ENCODE measurements at regions not wholly inside any gene's neighbourhood (a gene's known extent, or its start where the extent isn't known, plus 50 kb on each side); places are given as distances from the start of the nearest gene placed in this dataset.

DNA sequence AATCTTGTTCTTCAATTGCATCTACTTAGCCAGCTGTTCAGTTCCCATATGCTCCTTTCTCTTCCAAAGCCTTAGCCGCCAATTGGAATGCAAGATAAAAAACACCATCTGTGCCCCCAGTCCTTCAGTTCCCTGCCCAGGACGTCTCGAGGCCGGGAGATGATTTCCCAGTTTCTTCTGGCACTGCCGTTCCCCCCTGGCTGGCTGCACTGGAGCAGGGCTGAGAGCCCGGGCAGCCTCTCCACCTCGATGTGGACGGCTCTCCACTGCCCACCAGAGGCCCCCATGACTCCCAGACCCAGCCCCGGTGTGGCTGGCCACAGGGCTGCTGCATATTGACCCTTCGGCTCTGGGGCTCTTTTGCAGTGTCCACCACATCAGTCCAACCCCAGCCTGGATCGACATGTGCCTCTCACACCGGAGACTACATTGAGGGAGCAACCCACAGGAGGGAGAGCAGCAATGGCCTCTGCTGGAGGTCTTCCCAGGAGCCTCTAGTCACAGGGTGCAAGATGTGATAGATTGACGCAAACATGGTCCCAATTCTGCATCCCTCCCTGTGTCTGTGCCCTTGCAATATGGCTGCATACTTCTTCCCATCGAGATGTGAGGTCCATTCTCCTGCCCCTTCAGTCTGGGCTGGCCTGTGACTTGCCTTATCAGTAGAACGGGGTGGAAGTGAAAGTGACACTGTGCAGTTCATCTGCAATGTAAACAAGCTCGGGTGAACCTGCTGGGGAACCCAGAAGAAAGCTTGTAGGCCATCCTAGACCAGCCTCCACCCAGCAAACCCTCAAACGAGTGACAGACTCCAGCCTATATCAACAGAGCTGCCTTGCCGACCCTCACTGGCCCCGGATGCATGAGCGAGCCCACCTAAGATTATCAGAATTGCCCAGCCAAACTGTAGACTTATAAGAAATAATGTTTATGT is 52.3 kb upstream of the PRR20G start:
- no peak for TF ChIP-seq CTCF (IDR thresholded peaks at IDR 0.05)
- TF ChIP-seq POLR2A (IDR thresholded peaks at IDR 0.05): no peak
